ENCODE measurements at regions not wholly inside any gene's neighbourhood (a gene's known extent, or its start where the extent isn't known, plus 50 kb on each side); places are given as distances from the start of the nearest gene placed in this dataset.

DNA sequence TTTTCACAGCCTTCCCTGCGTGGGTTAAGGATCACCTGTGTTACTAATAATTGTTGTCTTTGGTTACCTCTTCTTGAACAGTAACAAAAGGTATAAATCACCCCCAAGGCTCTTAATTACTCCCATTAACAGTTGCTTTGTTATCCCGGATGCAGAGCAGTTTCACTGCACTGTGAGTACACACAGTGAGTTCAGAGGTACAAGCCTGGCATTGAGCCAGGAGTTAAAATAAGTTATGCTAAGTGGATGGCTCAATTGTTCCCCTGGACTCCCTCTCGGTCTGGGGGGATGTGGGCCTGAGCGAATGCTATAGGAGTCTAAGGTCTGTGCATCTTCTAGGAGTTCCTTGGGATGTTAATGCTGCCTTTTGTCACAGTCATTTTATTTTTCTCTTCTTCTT, 258.3 kb downstream of the ATG4C start:
- no peak overlapping the region for H3K4me3 ChIP-seq (ENCODE audit: low read length)
- H3K4me1 ChIP-seq (ENCODE audit: control insufficient read depth, low read depth, low read length), result peaks cover 11% of the 10 kb centered on the region
- no peak overlapping the region for H3K9ac ChIP-seq (ENCODE audit: low read length)
- no peaks in the 10 kb centered on the region for H3K36me3 ChIP-seq (ENCODE audit: control insufficient read depth, low read depth, low read length)
- no peak overlapping the region for H3K27ac ChIP-seq (ENCODE audit: low read length)
- H3K27me3 ChIP-seq (ENCODE audit: control insufficient read depth, insufficient read depth, low read length), result no peaks in the 10 kb centered on the region
- no peaks in the 10 kb centered on the region for H3K9me3 ChIP-seq (ENCODE audit: control insufficient read depth, low read depth, low read length)

DNA sequence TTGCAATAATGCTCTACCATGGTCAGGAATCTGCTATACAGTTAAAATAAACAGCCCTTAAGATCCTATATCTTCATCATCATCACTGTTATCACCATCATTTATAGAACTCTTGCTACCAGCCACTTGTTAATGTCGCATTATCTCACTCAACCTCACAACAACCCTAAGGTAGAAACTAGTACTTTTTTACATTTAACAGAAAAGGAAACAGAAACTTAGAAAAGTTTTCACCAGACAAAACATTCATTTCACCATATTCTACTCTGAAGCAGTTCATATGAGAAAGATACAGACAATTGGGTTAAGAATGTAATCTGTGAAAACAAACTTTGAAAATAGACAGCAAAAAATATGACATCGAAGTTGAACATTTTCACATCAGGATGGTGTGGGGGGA, 262.6 kb downstream of the ATG4C start:
- no peak overlapping the region for H3K27ac ChIP-seq (ENCODE audit: low read length)
- no peak overlapping the region for H3K9ac ChIP-seq (ENCODE audit: low read length)
- H3K9me3 ChIP-seq (ENCODE audit: control insufficient read depth, low read depth, low read length), result no peaks in the 10 kb centered on the region
- no peaks in the 10 kb centered on the region for H3K27me3 ChIP-seq (ENCODE audit: control insufficient read depth, insufficient read depth, low read length)
- H3K4me3 ChIP-seq (ENCODE audit: low read length), result no peak overlapping the region
- peaks cover 11% of the 10 kb centered on the region for H3K4me1 ChIP-seq (ENCODE audit: control insufficient read depth, low read depth, low read length)
- H3K36me3 ChIP-seq (ENCODE audit: control insufficient read depth, low read depth, low read length), result no peaks in the 10 kb centered on the region

DNA sequence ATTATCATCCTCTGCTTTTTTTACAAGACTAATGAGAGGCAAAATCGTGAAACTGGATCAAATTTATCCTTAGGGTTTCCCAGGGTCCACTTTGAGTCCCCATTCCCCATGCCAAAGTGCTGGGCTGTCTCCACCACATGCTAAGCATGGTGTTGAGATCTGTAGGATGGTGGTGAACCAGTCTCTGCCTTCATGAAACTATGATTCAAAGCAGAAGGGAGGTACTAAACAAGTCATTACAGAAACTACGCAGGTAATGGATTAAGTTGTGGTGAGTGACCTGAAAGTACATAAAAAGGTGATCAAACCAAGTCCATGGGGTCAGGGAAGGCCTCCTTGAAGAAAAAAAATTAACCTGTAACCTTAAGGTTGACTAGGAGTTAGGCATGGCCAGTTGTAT, 265.2 kb downstream of the ATG4C start:
- H3K27ac ChIP-seq (ENCODE audit: low read length), result no peak overlapping the region
- H3K36me3 ChIP-seq (ENCODE audit: control insufficient read depth, low read depth, low read length), result no peaks in the 10 kb centered on the region
- no peaks in the 10 kb centered on the region for H3K27me3 ChIP-seq (ENCODE audit: control insufficient read depth, insufficient read depth, low read length)
- H3K9ac ChIP-seq (ENCODE audit: low read length), result no peak overlapping the region
- no peak overlapping the region for H3K4me3 ChIP-seq (ENCODE audit: low read length)
- no peaks in the 10 kb centered on the region for H3K9me3 ChIP-seq (ENCODE audit: control insufficient read depth, low read depth, low read length)
- no peaks in the 10 kb centered on the region for H3K4me1 ChIP-seq (ENCODE audit: control insufficient read depth, low read depth, low read length)

DNA sequence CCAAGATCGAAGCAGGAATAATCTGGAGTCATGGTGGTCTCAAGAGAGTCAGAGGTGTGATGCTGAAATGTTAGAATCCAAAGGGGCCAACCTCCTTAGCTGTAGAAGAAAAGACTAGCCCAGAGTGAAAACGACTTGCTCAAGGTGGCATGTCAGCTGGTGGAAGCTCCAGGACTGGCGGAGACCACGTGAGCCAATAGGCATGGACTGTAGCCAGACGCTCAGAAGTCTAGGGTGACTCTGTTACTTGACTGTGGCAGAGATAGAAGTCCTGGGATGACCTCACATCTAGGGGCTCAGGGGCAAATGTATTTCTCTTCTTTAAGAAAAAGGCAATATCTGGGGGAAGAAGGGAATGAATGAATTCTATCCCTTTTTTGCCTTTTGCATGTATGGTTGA, 267.4 kb downstream of the ATG4C start:
- H3K4me3 ChIP-seq (ENCODE audit: low read length), result no peak overlapping the region
- no peaks in the 10 kb centered on the region for H3K9me3 ChIP-seq (ENCODE audit: control insufficient read depth, low read depth, low read length)
- H3K27ac ChIP-seq (ENCODE audit: low read length), result no peak overlapping the region
- H3K36me3 ChIP-seq (ENCODE audit: control insufficient read depth, low read depth, low read length), result no peaks in the 10 kb centered on the region
- no peaks in the 10 kb centered on the region for H3K27me3 ChIP-seq (ENCODE audit: control insufficient read depth, insufficient read depth, low read length)
- H3K9ac ChIP-seq (ENCODE audit: low read length), result no peak overlapping the region
- no peaks in the 10 kb centered on the region for H3K4me1 ChIP-seq (ENCODE audit: control insufficient read depth, low read depth, low read length)

DNA sequence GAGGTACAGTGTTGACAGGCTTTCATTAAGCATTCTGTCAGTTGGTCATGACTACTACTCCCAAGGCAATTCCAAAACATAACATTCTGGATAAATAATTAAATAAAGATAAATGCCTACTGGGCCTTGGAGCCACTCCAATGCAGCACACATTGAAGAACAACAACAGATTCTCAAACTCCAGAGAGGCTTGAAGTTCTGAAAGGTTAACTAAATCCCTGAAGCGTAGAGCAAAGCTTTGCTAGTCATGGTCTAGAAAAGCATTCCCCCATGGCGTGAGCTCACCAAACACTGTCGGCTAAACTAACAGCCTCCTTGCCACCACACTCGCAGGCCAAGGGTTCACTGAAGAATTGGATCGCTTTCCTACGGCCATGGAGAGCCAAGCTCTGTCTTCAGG, 268.0 kb downstream of the ATG4C start:
- no peak overlapping the region for H3K9ac ChIP-seq (ENCODE audit: low read length)
- H3K4me1 ChIP-seq (ENCODE audit: control insufficient read depth, low read depth, low read length), result no peaks in the 10 kb centered on the region
- no peak overlapping the region for H3K27ac ChIP-seq (ENCODE audit: low read length)
- H3K4me3 ChIP-seq (ENCODE audit: low read length), result no peak overlapping the region
- H3K36me3 ChIP-seq (ENCODE audit: control insufficient read depth, low read depth, low read length), result no peaks in the 10 kb centered on the region
- H3K27me3 ChIP-seq (ENCODE audit: control insufficient read depth, insufficient read depth, low read length), result no peaks in the 10 kb centered on the region
- H3K9me3 ChIP-seq (ENCODE audit: control insufficient read depth, low read depth, low read length), result no peaks in the 10 kb centered on the region

DNA sequence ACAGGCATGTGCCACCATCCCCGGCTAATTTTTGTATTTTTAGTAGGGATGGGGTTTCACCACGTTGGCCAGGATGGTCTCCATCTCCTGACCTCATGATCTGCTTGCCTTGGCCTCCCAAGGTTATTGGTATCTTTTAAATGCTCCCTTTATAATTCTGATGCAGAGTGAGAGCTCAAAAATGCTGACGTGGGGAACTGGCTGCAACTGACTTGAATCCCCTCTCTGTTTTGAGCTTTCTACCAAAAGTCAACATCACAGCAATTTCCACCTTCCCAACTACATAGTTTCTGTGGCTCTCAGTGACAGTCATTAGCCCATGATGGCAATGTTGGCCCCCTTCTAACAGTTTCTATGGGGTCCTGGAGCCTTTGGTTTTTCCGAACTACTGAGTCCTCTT, 268.2 kb upstream of the FOXD3 start:
- Histone ChIP-seq H3K36me3 (ENCODE audit: control insufficient read depth, low read depth, low read length) (no peaks in the 10 kb centered on the region), H3K4me3 (ENCODE audit: low read length) (no peak overlapping the region), H3K9me3 (ENCODE audit: control insufficient read depth, low read depth, low read length) (no peaks in the 10 kb centered on the region), H3K27me3 (ENCODE audit: control insufficient read depth, insufficient read depth, low read length) (no peaks in the 10 kb centered on the region), H3K9ac (ENCODE audit: low read length) (no peak overlapping the region), H3K27ac (ENCODE audit: low read length) (no peak overlapping the region), H3K4me1 (ENCODE audit: control insufficient read depth, low read depth, low read length) (no peaks in the 10 kb centered on the region)

DNA sequence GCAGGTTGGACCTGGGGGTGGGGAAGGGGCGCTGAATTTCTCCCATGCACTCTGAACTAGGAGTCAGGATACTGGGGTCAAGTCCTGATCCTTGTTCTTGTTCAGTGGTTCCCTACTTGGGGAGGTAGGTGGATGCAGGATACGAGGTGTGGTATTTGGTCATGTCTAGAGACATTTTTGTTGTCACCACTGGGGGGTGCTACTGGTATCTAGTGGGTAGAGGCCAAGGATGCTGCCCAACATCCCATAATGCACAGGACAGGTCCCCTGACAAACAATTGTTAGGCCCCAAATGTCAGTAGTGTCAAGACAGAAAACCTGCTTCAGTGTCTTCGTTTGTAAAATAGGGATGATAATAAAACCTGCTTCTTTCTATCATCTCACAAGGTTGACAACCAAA, 259.0 kb upstream of the FOXD3 start:
- Histone ChIP-seq H3K9ac (ENCODE audit: low read length) (no peak overlapping the region), H3K27me3 (ENCODE audit: control insufficient read depth, insufficient read depth, low read length) (no peaks in the 10 kb centered on the region), H3K36me3 (ENCODE audit: control insufficient read depth, low read depth, low read length) (no peaks in the 10 kb centered on the region)

DNA sequence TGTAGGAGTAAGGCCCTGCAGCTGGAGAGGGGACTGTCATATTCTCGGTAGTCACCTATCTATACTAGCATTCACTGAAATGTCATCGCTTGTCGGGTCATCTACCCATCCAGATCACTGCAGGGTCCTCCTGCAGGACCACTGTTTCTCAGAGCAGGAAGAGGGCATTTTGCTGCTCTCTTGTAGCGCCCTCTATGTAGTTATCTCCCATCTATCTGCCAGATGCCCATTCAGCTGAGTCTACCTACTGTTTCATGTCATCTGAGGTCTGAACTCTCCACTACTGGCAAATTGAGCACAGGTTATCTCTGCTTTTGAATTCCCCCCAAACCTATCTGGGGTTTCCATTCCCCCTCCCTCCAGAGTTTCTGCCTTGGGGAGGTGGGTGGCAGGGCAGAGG, 258.2 kb upstream of the FOXD3 start:
- H3K9me3 ChIP-seq (ENCODE audit: control insufficient read depth, low read depth, low read length), result no peaks in the 10 kb centered on the region
- no peak overlapping the region for H3K27ac ChIP-seq (ENCODE audit: low read length)

More for the DNA sequence above, 259.0 kb upstream of the FOXD3 start:
- Histone ChIP-seq H3K4me3 (ENCODE audit: low read length) (no peak overlapping the region), H3K4me1 (ENCODE audit: control insufficient read depth, low read depth, low read length) (no peaks in the 10 kb centered on the region), H3K9me3 (ENCODE audit: control insufficient read depth, low read depth, low read length) (no peaks in the 10 kb centered on the region), H3K27ac (ENCODE audit: low read length) (no peak overlapping the region)

DNA sequence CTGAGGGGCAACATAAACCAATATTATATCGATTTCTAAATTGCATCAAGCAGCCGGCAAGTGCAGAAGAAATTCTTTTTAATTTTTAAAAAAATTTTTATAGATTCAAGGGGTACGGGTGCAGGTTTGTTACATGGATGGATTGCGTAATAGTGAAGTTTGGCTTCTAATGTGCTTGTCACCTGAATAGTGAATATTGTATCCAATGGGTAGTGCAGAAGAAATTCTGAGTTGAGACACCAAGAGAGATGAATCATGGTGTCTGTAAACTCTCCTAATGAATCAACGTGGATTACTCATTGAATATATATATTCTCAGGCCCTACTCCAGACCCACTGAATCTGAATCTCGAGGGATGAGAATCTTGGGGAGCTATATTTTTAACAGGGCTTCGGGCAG, 253.7 kb upstream of the FOXD3 start:
- H3K27ac ChIP-seq (ENCODE audit: low read length), result no peak overlapping the region
- peaks cover 8% of the 10 kb centered on the region for H3K4me1 ChIP-seq (ENCODE audit: control insufficient read depth, low read depth, low read length)
- H3K4me3 ChIP-seq (ENCODE audit: low read length), result no peak overlapping the region
- H3K9ac ChIP-seq (ENCODE audit: low read length), result no peak overlapping the region
- peaks cover 9% of the 10 kb centered on the region for H3K27me3 ChIP-seq (ENCODE audit: control insufficient read depth, insufficient read depth, low read length)
- H3K9me3 ChIP-seq (ENCODE audit: control insufficient read depth, low read depth, low read length), result no peaks in the 10 kb centered on the region
- H3K36me3 ChIP-seq (ENCODE audit: control insufficient read depth, low read depth, low read length), result no peaks in the 10 kb centered on the region

More for the DNA sequence above, 258.2 kb upstream of the FOXD3 start:
- no peaks in the 10 kb centered on the region for H3K4me1 ChIP-seq (ENCODE audit: control insufficient read depth, low read depth, low read length)
- H3K9ac ChIP-seq (ENCODE audit: low read length), result no peak overlapping the region
- H3K36me3 ChIP-seq (ENCODE audit: control insufficient read depth, low read depth, low read length), result no peaks in the 10 kb centered on the region
- H3K27me3 ChIP-seq (ENCODE audit: control insufficient read depth, insufficient read depth, low read length), result no peaks in the 10 kb centered on the region
- no peak overlapping the region for H3K4me3 ChIP-seq (ENCODE audit: low read length)

DNA sequence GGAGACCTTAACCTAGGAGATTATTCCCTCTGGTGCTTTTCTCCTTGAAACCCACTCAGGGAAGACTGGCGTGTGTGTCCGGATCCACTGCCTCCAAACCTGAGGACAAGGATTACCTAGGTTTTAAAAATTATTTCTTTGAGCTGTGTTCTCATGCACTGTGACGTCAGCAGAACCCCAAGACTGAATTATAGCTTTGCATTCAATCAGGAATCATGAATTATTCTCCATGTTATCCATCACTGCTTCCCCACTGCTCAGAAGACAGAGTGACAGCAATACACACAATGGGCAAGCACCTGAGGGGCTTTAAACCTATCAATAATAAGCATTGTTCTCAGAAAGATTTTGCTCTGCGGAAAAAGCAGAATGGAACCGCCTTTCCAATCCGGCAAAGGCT, 253.2 kb upstream of the FOXD3 start:
- Histone ChIP-seq H3K4me3 (ENCODE audit: low read length) (no peak overlapping the region), H3K4me1 (ENCODE audit: control insufficient read depth, low read depth, low read length) (peaks cover 8% of the 10 kb centered on the region), H3K27ac (ENCODE audit: low read length) (no peak overlapping the region), H3K9ac (ENCODE audit: low read length) (no peak overlapping the region), H3K36me3 (ENCODE audit: control insufficient read depth, low read depth, low read length) (no peaks in the 10 kb centered on the region), H3K9me3 (ENCODE audit: control insufficient read depth, low read depth, low read length) (no peaks in the 10 kb centered on the region), H3K27me3 (ENCODE audit: control insufficient read depth, insufficient read depth, low read length) (peaks cover 15% of the 10 kb centered on the region)

DNA sequence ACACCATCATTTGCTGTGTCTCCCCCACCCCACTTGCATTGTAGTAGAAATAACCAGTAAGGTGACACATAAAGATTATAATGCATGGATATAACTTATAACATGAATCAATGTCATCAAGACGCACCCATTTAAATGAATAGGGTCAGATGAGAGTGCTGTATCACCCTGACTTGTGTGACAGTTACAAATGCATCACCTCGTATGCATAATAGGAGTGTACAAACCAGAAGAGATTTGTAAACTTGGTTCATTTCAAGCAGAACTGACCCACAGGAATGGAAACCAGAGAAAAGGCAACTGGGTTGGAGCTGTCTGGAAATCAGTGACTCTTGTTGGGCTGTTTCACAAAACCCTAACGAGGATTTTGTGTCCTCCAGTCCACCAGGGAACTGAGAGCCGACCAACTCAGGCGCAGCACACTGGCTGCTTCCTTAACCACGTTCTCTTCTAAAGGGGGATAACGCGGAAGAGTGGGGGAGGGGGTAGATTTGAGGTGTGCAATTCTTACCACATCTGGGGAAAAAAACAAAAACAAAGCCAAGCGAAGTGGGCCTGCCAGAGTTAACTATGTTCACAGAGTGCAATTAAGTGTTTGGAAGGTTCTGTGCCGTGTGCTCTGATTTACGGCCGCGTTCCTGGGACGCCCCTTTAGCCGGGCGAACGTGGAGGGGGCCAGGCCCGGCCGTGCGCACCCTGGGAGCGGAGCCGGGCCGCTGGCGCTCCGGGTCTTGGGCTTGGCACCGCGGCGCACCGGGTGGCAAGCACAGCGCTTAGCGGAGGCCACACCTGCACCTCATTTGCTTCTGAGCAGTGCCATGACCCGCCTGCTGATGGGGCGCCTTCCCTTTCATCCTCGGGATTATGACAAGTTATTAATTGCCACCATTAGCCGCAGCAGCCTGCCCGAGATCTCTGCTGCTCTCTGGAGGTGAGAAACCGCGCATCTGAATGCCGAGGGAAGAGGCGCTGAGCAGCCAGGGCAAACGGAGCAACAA, 248.8 kb upstream of the FOXD3 start:
- Histone ChIP-seq H3K36me3 (ENCODE audit: control insufficient read depth, low read depth, low read length) (no peaks in the 10 kb centered on the region), H3K9me3 (ENCODE audit: control insufficient read depth, low read depth, low read length) (no peaks in the 10 kb centered on the region), H3K27ac (ENCODE audit: low read length) (no peak overlapping the region), H3K9ac (ENCODE audit: low read length) (no peak overlapping the region), H3K4me3 (ENCODE audit: low read length) (peak overlapping the region; percentile 42), H3K4me1 (ENCODE audit: control insufficient read depth, low read depth, low read length) (peaks cover 8% of the 10 kb centered on the region), H3K27me3 (ENCODE audit: control insufficient read depth, insufficient read depth, low read length) (peaks cover 28% of the 10 kb centered on the region)

DNA sequence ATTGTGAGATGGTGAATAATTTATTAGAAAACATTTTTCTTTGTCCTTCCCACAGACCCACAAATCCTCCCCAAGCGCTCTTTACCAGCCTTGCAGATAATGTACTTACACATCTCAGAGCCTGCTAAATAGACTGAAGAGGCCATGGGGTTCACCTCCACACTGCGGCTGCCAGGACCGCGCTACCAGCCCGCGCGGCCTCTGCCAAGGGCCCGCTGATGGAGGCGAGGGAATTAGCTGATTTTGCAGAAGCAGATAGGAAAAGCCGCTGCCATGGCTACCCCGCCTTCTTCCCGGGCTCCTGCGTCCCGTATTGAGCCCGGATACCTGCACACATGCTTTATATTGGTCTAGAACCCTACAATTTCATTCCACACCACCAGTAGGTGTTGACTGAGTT, 248.0 kb upstream of the FOXD3 start:
- H3K9me3 ChIP-seq (ENCODE audit: control insufficient read depth, low read depth, low read length), result no peaks in the 10 kb centered on the region
- H3K27me3 ChIP-seq (ENCODE audit: control insufficient read depth, insufficient read depth, low read length), result peaks cover 28% of the 10 kb centered on the region
- H3K36me3 ChIP-seq (ENCODE audit: control insufficient read depth, low read depth, low read length), result no peaks in the 10 kb centered on the region
- peaks cover 8% of the 10 kb centered on the region for H3K4me1 ChIP-seq (ENCODE audit: control insufficient read depth, low read depth, low read length)
- no peak overlapping the region for H3K27ac ChIP-seq (ENCODE audit: low read length)
- peak overlapping the region; percentile 42 for H3K4me3 ChIP-seq (ENCODE audit: low read length)
- no peak overlapping the region for H3K9ac ChIP-seq (ENCODE audit: low read length)
